ENCODE measurements at regions not wholly inside any gene's neighbourhood (a gene's known extent, or its start where the extent isn't known, plus 50 kb on each side); places are given as distances from the start of the nearest gene placed in this dataset.

DNA sequence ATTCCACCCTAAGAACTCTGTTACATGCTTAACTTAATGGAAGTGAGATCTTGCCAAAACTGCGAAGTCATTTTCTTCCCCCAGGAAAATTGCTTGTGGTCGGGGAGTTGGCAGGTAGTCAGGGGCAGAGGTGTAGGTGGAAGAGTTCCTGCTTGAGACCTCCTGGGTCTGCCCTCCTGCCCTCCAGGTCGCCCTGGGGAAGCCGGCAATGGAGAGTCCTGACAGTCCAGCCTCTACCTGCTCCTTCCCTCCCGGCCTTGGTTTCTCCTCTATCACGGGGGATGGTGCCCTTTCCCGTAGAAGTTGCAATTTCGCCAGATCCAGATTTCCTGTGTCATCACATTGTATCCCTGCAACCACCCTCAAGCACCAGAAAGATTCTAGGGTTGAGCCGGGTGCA, 463.8 kb downstream of the MATN1 start:
- DNase-seq: no peak

DNA sequence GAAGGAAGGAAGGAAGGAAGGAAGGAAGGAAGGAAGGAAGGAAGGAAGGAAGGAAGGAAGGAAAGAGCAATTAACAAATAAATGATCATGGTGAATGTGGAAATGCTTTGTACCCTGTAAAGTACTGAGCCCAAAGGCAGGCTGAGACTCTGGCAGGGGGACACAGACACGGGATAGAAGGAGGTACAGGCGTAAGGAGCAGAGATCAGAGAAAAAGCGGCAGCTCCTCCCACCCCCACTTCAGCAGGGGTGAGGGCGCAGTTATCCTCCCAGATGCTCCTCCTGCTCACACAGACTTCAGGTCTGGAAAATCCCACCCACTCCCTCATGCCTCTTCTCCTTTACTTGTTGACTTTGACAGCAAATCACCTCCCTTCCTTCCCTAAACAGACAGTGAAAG, 464.5 kb downstream of the MATN1 start:
- DNase-seq: no peak

DNA sequence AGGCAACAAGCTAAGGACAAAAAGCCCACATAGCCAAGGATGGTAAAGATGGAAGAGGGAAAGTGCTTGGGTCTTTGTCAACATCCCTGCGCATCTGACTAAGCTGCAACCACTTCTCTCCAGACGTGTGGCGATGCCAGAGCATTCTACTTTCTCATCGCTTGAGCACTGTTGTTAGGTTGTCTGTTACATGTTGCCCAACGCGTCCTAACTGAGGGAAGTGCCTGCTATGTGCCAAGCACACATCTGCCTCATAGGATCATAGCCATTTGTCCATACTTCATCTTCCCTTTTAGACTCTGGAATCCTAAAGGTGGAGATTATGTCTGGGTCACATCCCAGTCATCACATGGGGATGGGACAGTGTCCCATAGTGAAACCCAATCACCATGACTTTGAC, 464.9 kb downstream of the MATN1 start:
- no peak for DNase-seq

DNA sequence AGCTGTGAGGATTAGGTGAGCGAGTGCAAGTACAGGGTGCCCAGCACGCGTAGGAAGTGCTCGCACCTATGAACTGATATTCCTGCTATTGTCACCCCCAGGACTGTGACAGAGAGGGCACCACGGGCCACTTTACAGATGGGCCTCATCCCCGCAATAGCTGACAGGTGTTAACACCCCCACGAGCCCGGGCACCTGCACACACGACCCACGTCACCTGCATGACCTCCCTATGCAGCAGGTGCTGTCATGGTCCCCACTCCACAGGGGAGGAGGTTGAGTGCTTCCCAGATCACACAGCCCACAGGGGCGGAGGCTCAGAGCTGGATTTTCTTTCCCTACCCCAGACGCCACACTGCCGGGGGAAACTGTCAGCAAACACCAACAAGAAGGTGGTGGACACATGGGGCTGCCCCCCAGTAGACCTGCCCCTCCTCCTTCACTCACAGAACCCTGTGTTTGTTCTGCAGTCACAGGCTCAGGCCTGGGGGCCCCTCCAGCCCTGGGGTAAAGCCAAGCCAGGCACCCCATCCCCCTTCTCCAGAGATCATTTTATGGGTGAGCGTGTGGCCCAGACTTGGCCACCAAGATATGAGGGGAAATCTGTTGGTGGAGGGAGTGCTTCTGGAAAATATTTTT, 465.5 kb downstream of the MATN1 start:
- DNase-seq: no peak

DNA sequence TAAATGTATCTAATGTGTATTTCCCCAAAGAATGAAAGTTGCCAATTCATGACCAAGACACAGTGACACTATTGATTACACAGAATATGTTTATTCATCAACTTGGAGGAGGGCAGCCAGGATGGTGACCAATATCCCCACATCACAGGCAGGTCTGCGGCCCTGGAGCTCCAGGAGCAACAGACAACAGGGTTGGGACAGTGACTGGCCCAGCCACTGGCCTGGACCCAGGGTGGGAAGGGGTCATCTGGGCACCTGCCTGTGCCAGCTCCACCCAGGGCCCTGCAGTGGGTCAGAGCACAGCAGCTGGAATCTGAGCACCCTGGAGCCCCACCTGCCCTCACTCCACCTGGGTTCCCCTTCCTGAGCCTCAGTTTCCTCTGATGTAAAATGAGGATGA, 466.1 kb downstream of the MATN1 start:
- DNase-seq: no peak

DNA sequence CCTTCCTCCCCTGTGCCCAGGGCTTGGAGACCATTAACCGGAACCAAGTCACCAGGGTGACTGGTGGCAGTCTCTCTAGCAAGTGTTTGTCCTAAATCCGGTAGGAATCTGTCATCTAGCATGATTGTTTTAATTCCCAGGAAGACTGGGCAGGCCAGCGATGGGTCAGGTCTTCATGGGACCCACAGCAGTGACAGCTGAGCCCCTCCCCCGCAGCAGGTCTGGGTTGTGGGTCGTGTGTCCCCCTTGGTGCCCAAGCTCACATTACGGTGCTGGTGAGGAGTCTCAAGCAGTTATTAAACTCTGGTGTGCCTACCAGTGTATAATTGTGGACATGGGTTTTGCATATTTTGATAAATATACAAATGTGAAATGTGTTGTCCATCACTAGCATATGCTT, 466.5 kb downstream of the MATN1 start:
- DNase-seq: no peak

DNA sequence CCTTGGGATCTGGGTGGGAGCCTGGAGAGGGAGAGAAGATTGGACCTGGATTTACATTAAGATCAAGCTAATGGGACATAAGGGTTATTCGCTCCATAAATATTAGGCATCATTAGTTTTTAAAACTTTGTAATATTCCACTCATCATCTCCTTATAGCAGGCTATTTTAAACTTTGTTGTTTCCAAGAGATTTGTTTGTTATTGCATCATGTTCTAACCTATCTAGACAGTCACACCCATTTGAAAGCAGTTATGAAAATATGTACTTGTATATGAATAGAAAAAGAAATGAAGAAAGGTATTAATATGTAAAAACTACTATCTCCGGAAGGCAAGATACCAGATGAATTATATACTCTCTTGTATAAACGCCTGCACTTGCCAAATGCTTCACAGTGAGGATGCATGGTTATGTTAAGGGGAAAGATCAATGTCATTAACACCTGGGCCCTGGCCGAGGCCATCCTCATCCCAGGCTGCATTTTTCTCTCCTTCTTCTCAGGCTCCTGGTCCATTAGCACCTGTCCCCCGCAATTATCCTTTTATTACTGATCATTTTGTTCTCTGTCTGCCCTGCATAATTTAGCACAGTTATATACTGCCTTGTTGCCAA, 468.2 kb downstream of the MATN1 start:
- no peak for DNase-seq

DNA sequence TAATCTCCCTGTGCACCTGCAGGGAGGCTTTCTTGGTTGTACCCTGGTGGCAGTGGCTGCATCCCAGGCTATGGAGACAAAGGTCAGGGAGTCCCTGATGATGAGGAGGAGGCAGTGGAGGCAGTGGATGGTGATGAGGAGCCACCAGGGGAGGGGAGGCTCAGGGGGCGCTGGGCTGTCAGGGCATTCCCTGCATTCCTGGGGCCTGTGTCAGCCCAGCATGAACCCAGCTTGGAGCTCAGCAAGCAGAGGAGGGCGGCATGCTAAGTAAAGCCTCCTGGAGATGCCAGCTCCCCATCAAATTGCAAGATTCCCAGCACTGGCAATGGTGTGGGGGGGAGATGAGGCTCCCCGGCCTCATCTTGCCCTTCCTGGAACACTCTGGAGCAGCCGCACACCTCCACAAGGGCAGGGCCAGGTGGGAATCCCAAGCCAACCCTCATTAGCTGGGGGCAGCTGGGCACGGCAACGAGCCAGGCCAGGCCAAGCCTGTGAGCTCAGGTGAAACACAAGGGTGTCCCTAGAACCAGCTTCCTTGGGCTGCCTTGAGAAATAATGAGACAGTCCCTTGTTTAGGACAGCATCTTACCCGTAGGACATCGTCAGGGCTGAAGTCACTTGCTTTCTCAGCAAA, 469.5 kb downstream of the MATN1 start:
- DNase-seq: no peak

DNA sequence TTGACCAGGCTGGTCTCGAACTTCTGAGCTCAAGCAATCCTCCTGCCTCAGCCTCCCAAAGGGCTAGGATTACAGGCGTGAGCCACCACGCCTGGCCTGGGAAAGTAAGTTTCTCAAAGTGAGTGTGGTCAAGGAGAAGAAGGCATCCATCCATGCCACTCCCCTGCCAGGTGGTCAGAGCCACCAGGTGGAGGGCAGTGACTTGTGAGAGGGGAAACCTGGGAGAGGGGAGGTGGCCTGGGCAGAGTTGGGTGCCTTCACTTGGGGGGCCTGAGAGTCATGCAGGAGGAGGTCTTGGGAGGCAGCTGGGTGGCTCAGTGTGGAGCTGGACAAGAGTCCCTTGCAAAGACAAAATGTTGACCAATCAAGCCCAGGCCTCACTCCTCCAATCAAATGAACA, 470.0 kb downstream of the MATN1 start:
- DNase-seq: no peak

DNA sequence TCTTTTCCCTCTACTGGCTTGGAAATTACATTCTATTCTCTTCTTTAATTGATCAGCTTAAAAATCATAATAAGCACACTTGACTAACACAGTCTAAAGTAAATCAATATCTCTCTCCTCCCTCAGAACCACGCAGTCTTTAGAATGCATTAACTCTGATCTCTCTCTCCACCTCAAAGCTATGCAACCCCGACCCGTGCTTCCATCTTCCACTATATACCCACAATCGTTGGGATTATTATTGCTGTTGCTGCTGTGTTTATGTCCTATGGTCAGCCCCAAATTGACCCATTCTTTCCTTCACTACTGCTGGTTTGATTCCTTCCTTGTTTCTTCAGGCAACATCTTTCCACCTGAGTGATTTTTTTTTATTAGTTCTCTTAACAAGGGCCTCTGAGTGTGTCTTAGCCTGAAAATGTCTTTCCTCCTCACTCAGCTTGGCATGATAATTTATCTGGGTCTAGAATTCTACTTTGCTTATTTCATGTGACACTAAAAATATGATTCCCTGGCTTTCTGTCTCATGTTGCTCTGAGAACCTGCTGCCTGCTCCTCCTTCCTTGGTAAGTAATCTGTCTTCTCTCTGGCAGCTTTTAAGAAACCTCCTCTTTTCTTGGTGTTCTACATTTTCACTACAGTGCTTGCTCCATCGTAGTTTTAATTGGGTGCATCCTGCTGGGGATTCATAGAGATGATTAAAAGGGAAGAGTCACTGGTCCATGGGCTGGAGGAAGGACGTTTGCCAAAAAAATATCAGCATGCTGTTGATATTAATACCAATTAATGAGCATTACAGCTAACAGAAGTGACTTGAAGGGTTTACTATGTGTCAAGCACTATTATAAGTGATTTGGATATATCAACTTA, 472.2 kb downstream of the MATN1 start:
- no peak for DNase-seq

DNA sequence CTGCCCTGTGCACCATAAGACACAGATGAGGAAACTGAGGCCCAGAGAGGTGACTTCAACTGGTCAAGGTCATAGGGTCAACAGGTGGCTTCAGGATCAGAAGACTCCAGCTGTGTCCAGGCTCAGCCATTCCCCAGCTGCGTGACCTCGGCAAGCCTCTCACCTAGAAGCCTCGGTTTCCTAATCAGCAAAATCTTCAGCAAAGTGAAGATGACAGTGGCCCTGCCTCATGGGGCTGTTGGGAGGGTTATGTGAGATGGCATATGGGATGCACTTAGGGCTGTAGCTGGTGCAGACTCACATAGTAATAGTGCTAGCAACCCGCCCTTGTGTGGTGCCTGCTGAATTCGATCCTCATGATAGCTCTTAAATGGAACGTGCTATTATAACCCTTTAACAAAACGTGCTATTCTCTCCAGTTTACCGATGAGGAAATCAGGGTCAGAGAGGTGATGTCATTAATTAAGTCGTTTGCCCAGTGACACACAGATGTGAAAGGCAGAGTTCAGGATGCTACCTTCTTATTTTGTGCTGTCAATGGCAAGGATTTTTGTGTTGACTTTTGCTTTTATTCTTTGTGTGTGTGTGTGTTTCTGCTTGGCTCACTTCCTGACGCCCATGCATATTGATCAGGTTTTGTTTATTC, 472.9 kb downstream of the MATN1 start:
- no peak for DNase-seq

DNA sequence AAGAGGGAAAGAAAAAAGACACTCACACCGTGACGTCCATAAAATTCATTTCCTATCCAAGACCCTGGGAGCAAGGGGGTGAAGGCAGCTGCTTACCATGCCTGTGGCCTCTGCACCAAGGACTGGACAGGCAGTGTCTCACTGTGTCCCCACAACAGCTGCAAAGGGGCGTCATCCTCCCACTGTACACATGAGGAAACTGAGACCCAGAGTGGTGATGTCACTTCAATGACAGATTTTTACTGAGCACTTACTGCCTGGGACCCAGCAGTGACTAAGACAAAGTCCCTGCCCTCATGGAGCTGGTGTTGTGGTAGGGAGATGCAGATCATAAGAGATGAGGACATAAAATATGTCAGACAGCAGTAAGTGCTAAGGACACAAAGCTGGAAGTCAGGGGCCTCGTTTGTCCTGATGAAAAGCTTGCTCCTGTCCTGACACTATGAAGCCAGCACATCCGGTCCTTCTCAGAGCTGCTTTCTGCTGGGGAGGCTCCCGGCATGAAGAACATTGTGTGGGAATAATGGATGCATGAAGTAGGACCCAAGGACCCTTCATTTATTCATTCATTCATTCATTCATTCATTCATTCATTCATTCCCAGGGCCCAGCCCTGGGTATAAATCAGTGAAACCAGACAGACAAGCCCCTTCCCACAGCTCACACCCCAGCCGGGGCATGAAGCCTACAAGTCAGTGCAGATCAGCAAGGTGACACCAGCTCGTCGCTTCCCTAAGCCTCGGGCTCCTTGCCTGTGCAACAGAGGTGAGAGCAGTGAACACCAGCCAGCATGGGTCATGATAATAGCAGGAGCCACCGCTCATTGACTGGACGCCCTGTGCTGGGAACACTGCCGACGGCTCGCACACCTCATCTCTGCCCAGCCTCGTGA, 473.7 kb downstream of the MATN1 start:
- no peak for DNase-seq

DNA sequence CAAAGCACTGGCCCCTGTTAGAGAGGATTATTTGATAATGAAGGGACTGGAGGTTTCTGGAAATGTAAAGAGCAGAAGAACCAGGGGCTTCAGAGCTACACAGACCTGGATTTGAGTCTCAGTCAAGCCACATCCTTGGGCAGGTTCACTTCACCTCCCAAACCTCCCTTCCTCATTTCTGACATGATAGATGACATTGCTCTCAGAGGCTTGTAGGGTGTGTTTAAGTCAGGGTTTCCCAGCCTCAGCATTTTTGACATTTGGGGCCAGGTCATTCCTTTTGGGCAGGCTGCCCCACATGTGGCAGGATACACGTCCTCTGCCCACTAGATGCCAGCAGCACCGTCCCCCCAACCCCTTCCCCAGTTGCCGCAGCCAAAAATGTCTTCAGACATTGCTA, 474.6 kb downstream of the MATN1 start:
- DNase-seq: no peak

DNA sequence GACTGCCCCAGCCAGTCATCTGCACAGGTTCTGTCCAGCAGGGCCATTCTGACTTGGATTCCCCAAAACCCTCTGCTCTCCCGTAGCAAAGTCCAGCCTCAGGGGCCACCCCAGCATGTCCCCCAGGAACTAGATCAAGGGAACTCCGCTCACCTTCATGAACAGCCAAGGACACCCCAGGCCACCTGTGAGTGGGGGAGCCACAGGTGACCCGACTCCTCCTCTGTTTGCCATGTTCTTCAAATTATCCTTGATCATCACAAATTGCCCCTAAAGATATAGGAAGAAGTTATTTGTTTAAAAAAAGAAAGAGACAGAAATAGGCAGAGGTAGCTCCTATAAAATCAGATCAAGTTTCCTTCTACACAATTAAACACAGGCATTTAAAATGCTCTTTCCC, 475.0 kb downstream of the MATN1 start:
- no peak for DNase-seq

DNA sequence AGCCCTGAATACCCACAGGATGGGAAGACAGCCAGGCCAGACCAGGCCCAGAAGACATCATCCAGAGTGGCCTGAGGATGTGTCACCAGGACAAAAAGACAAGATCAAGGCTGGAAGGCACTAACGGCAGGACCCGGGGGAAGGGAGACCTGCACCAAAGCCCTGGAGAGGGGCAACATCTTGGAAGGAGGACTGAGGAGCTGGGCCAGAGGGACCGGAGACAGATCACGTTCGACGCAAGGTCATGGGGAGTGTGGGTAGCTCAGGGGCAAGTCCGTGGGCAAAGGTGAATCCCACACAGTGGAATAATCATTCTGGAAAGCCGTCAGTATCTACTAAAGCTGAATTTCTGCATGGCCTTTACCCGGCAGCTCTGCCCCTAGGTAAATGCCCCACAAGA, 478.6 kb downstream of the MATN1 start:
- no peak for DNase-seq

DNA sequence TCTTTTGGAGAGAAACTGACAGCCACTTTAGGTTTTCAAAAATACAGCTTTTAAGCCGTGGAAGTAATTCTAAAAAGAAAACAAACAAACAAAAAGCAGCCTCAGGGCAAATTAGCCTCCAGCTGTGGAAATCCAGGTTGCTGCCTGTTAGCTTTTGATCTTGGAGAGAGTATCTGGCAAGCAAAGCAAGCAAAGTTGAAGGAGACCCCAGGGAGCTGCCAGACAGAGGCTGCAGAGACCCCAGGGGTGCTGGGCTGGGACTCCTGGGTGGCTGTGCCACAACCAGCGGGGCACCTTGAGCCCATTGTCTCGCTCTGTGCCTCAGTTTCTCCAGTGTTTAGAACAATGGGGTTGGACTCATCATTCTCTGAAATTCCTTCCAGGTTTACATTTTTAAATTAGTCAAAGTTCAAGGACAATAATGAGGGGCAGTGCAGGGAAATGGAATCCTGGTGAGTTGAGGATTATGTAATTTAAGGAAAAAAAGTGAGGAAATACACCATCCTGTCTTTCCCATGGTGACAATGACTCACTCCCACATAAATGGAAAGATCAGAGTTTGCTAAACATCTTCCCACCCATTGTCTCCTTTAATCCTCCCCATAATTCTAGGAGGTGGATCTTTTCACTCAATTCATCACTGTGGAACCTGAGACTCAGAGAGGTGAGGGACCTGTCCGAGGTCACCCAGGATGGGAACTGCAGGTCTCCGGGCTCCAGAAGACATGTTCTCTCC, 480.5 kb downstream of the MATN1 start:
- DNase-seq: no peak

DNA sequence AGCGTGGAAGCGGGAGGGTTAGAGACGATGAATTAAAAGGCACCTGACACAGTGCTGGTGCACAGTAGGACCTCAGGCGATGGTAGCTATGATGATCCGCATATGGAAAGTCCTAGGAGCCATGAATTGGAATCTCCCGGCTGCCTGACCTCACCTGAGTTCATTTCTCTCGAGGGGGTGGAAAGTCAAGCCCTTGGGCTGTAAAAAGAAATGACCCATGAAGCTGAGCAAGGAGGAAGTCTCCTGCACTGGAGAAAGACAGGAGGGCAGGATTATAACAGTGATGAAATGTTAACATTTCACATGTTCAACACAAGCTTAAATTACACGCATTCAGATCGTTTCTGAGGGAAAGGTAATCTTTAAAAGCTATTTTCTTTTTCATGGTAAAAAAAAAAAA, 481.2 kb downstream of the MATN1 start:
- DNase-seq: no peak

DNA sequence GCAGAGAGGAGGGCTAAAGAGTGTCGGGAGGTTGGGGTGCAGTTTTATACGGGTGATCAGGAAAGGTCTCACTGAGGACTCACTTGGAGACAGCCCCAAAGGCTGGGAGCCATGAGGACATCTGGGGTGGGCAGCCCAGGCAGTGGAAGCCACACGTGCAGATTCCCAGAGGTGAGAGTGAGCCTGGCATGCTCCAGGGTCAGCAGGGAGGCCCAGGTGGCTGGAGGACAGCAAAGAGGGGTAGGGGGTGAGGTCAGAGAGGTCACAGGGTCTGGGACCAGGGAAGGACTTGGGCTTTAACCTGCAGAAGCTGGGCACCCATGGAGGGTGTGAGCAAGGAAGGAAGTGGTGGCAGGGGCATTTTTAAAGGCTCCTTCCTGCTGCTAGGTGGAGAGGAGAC, 481.7 kb downstream of the MATN1 start:
- DNase-seq: no peak

DNA sequence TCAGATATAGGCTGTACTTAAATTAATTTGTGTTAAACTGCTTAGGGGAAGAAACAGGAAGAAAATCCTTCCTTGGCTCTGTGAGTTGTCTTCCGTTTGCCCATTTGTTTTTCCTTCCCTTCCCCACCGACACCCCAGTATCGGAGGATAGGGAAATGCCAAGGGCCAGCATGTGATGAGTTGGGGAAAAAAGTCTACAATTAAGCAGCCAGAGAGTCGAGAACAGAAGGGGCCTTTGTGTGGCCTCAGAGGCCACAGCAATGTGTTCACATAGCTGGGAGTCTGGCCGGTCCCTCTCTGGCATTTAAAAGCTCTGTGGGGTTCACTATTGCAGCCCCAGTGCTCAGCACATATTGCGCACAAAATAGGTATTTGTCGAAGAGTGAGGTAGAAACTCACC, 489.3 kb downstream of the MATN1 start:
- DNase-seq: no peak

DNA sequence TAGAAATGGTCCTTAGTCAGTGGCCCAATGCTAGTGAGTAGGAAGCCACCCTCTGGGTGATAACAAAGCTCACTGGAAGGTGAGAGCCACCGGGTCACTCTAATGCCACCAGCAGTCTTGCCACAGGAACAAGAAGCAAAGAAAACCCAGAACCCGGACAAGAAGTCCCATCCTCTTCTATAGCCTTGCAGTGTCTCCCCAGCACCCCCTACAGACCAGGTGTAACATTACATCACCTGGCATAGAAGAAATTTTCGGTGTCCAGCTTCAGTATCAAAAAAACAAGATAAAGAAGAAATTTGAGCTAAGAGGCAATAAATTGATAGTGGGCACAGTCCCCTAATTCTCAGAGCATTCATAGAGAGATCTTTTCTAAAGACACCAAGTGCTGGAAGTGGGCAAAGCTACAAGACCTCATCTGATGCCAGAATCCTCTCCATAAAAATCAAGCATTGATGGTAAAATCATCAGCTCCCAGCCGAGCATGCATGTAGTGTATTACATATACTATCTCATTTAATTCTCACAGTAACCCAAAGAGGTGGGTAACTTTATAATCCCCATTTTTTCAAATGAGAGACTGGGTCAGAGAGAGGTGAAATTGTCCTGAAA, 491.0 kb downstream of the MATN1 start:
- peak; percentile 26 for DNase-seq

DNA sequence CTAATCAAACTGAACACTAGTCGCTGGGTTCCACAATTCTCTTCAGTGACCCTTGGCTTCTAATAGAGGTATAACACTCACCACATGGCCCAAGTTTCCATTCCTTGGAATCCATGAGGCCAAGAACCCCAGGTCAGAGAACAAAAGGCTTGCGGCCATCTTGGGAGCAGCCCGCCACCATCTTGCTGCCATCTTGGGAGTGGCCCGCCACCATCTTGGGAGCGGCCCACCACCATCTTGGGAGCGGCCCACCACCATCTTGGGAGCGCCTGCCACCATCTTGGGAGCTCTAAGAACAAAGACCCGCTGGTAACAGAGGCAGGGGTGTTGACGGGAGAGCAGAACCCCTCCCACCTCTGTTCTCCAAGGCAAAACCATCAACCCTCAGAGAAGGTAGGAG, 493.4 kb downstream of the MATN1 start:
- DNase-seq: no peak

All from CD4-positive, alpha-beta T cell treated with Interleukin-12 subunit alpha and Interleukin-12 subunit beta, for 1 hour (primary cell).